NCI-H1092 (cell line): ENCODE measurements at regions not wholly inside any gene's neighbourhood (a gene's known extent, or its start where the extent isn't known, plus 50 kb on each side); places are given as distances from the start of the nearest gene placed in this dataset.
"Not testable (repeated sequence)": the region's sequence is repeated elsewhere in the genome, so short reads cannot be mapped to it uniquely, and the experiment has no call there.

ENCODE experiments used
- DNase-seq: peaks from one replicate; lab custom pipeline; 2025; lab: John Stamatoyannopoulos, UW

GRCh38 chr14:105857826-105858675 is 331.7 kb downstream of the TMEM121 start:
- DNase-seq = no peak

GRCh38 chr14:105858676-105859025 is 332.3 kb downstream of the TMEM121 start:
- no peak for DNase-seq

- not testable (repeated sequence) for DNase-seq
Measured at GRCh38 chr14:105859073-105859716, 332.8 kb downstream of the TMEM121 start.

- no peak for DNase-seq
Measured at GRCh38 chr14:105859717-105860614, 333.6 kb downstream of the TMEM121 start.

GRCh38 chr14:105860615-105861580 is 334.5 kb downstream of the TMEM121 start:
- no peak for DNase-seq

- no peak for DNase-seq
Measured at GRCh38 chr14:105861985-105862465, 335.6 kb downstream of the TMEM121 start.

- no peak for DNase-seq
Measured at GRCh38 chr14:105862581-105863239, 336.3 kb downstream of the TMEM121 start.

- DNase-seq = no peak
Measured at GRCh38 chr14:105863296-105864108, 337.1 kb downstream of the TMEM121 start.

GRCh38 chr14:105864116-105864515 is 337.7 kb downstream of the TMEM121 start:
- DNase-seq = no peak

- DNase-seq = no peak
Measured at GRCh38 chr14:105864651-105865265, 338.4 kb downstream of the TMEM121 start.

- DNase-seq = no peak
Measured at GRCh38 chr14:105865266-105865903, 339.0 kb downstream of the TMEM121 start.

GRCh38 chr14:105865904-105866840 is 339.8 kb downstream of the TMEM121 start:
- no peak for DNase-seq

GRCh38 chr14:105866841-105867321 is 340.5 kb downstream of the TMEM121 start:
- no peak for DNase-seq

GRCh38 chr14:105867961-105868599 is 341.7 kb downstream of the TMEM121 start:
- no peak for DNase-seq

- DNase-seq = no peak
Measured at GRCh38 chr14:105871590-105871989, 345.2 kb downstream of the TMEM121 start.

GRCh38 chr14:105873870-105874512 is 347.6 kb downstream of the TMEM121 start:
- DNase-seq = no peak
